Trophoblast cell (in vitro differentiated cells and primary cell): ENCODE measurements at regions not wholly inside any gene's neighbourhood (a gene's known extent, or its start where the extent isn't known, plus 50 kb on each side); places are given as distances from the start of the nearest gene placed in this dataset.
A peak's percentile ranks its signal among the peaks of the same experiment; 100 is the strongest.

Experiments
- DNase-seq, 2 donors: peaks; one replicate each; pipeline ENCODE4 v3.0.0-alpha.2; 2016
- H2AFZ ChIP-seq: 2 replicates; pipeline ENCODE4 v1.6.1; 2013; ENCODE audit warnings: low read length, moderate library complexity, mild to moderate bottlenecking; ENCODE audit not compliant: insufficient read depth, poor library complexity
- H2AK5ac ChIP-seq: 2 replicates; pipeline ENCODE4 v1.6.1; 2013; ENCODE audit warnings: mild to moderate bottlenecking, low read length
- H2BK120ac ChIP-seq: 2 replicates; pipeline ENCODE4 v1.6.1; 2013; ENCODE audit warnings: low read length, mild to moderate bottlenecking, moderate library complexity; ENCODE audit not compliant: insufficient read depth, poor library complexity
- H2BK12ac ChIP-seq: 2 replicates; pipeline ENCODE4 v1.6.1; 2013; ENCODE audit warnings: mild to moderate bottlenecking, low read length, moderate library complexity
- H2BK5ac ChIP-seq: 2 replicates; pipeline ENCODE4 v1.6.1; 2013; ENCODE audit warnings: low read length, low read depth, moderate library complexity, mild to moderate bottlenecking; ENCODE audit not compliant: poor library complexity
- H3K14ac ChIP-seq: 2 replicates; pipeline ENCODE4 v1.6.1; 2013; ENCODE audit warnings: mild to moderate bottlenecking, low read length
- H3K18ac ChIP-seq: 2 replicates; pipeline ENCODE4 v1.6.1; 2013; ENCODE audit warnings: mild to moderate bottlenecking, low read length
- H3K23ac ChIP-seq: 2 replicates; pipeline ENCODE4 v1.6.1; 2013; ENCODE audit warnings: low read length
- H3K27ac ChIP-seq: 2 replicates; pipeline ENCODE4 v1.5.1; 2013; ENCODE audit warnings: low read depth, mild to moderate bottlenecking, inconsistent platforms, low read length, moderate library complexity
- H3K27me3 ChIP-seq: 2 replicates; pipeline ENCODE4 v1.6.1; 2013; ENCODE audit warnings: inconsistent platforms, mild to moderate bottlenecking, low read length, moderate library complexity; ENCODE audit not compliant: insufficient read depth
- H3K36me3 ChIP-seq, 2 experiments: 1 replicate in 1 of 2; 2 replicates in 1 of 2; pipeline ENCODE4 v1.6.1; 2013; ENCODE audit warnings: low read length in 2 of 2, mild to moderate bottlenecking in 2 of 2, moderate library complexity in 1 of 2; ENCODE audit not compliant: insufficient read depth in 2 of 2, control insufficient read depth in 1 of 2
- H3K4ac ChIP-seq: 2 replicates; pipeline ENCODE4 v1.6.1; 2013; ENCODE audit warnings: low read depth, mild to moderate bottlenecking, low read length, moderate library complexity
- H3K4me1 ChIP-seq, 2 experiments: 1 replicate in 1 of 2; 2 replicates in 1 of 2; pipeline ENCODE4 v1.6.1; 2013; ENCODE audit warnings: low read length in 2 of 2, mild to moderate bottlenecking in 2 of 2, moderate library complexity in 1 of 2; ENCODE audit not compliant: insufficient read depth in 2 of 2, control insufficient read depth in 1 of 2
- H3K4me2 ChIP-seq: 2 replicates; pipeline ENCODE4 v1.6.1; 2013; ENCODE audit warnings: inconsistent platforms, mild to moderate bottlenecking, low read length, moderate library complexity
- H3K4me3 ChIP-seq: 2 replicates; pipeline ENCODE4 v1.5.1; 2013; ENCODE audit warnings: mild to moderate bottlenecking, low read depth, low read length, inconsistent platforms
- H3K79me1 ChIP-seq: one replicate; pipeline ENCODE4 v1.6.1; 2013; ENCODE audit warnings: low read length
- H3K79me2 ChIP-seq: 2 replicates; pipeline ENCODE4 v1.6.1; 2013; ENCODE audit warnings: low read length, mild to moderate bottlenecking; ENCODE audit not compliant: control insufficient read depth, insufficient read depth, poor library complexity
- H3K9ac ChIP-seq: 2 replicates; pipeline ENCODE4 v1.6.1; 2013; ENCODE audit warnings: mild to moderate bottlenecking, low read length
- H3K9me3 ChIP-seq: 2 replicates; pipeline ENCODE4 v1.6.1; 2013; ENCODE audit warnings: low read depth, mild to moderate bottlenecking, control low read depth, inconsistent platforms, low read length; ENCODE audit not compliant: insufficient read depth
- H4K12ac ChIP-seq: 2 replicates; pipeline ENCODE4 v1.6.1; 2013; ENCODE audit warnings: low read depth, mild to moderate bottlenecking, low read length, moderate library complexity
- H4K8ac ChIP-seq: 2 replicates; pipeline ENCODE4 v1.6.1; 2013; ENCODE audit warnings: low read depth, mild to moderate bottlenecking, low read length, moderate library complexity
- H4K91ac ChIP-seq: one replicate; pipeline ENCODE4 v1.6.1; 2013; ENCODE audit warnings: low read depth, mild to moderate bottlenecking, low read length, moderate library complexity
- WGBS: extraction: QIAGEN DNeasy Blood & Tissue Kit; methylation state at CpG from one replicate; pipeline ENCODE4 v1.1.7; 2013; ENCODE audit warnings: missing lambda C conversion rate; ENCODE audit not compliant: insufficient read length, insufficient coverage; ENCODE audit errors: extremely low coverage; 5-methylcytosine and 5-hydroxymethylcytosine counted together

- H3K4me3 ChIP-seq, result no peak overlapping the region
- H2BK120ac ChIP-seq, result no peak overlapping the region
- H2BK5ac ChIP-seq, result no peak overlapping the region
- WGBS, result no CpG with 5 or more reads among the region's 3 CpGs
- no peaks in the 10 kb centered on the region for H3K79me1 ChIP-seq
- no peaks in the 10 kb centered on the region for H3K36me3 ChIP-seq
- H3K23ac ChIP-seq, result no peak overlapping the region
- H3K14ac ChIP-seq, result no peak overlapping the region
- no peaks in the 10 kb centered on the region for H3K79me2 ChIP-seq
- H2AK5ac ChIP-seq, result no peak overlapping the region
- no peak overlapping the region for H3K4me2 ChIP-seq
- no peak overlapping the region for H4K91ac ChIP-seq
- no peaks in the 10 kb centered on the region for H3K9me3 ChIP-seq
- H3K9ac ChIP-seq, result no peak overlapping the region
- H2BK12ac ChIP-seq, result no peak overlapping the region
- no peak overlapping the region for H4K12ac ChIP-seq
- H3K4ac ChIP-seq, result no peak overlapping the region
- H2AFZ ChIP-seq, result no peak overlapping the region
- H3K27me3 ChIP-seq, result no peaks in the 10 kb centered on the region
- DNase-seq, result peak; percentile 62 to 88
- H4K8ac ChIP-seq, result no peak overlapping the region
- no peak overlapping the region for H3K18ac ChIP-seq
- no peaks in the 10 kb centered on the region for H3K4me1 ChIP-seq
- H3K27ac ChIP-seq, result no peak overlapping the region
These were observed 137.4 kb downstream of the CHD1L start for GRCh38 chr1:147379889-147380288.

- H3K18ac ChIP-seq, result no peak overlapping the region
- H2AFZ ChIP-seq, result no peak overlapping the region
- no peak overlapping the region for H3K23ac ChIP-seq
- no peak overlapping the region for H2BK5ac ChIP-seq
- H3K36me3 ChIP-seq, result no peaks in the 10 kb centered on the region
- no peak overlapping the region for H3K14ac ChIP-seq
- H3K27ac ChIP-seq, result no peak overlapping the region
- no peak overlapping the region for H3K4ac ChIP-seq
- H4K91ac ChIP-seq, result no peak overlapping the region
- H4K8ac ChIP-seq, result no peak overlapping the region
- H3K4me3 ChIP-seq, result no peak overlapping the region
- no peaks in the 10 kb centered on the region for H3K79me2 ChIP-seq
- no peak overlapping the region for H2BK12ac ChIP-seq
- H3K9ac ChIP-seq, result no peak overlapping the region
- H2BK120ac ChIP-seq, result no peak overlapping the region
- H2AK5ac ChIP-seq, result no peak overlapping the region
- H4K12ac ChIP-seq, result no peak overlapping the region
- no peaks in the 10 kb centered on the region for H3K9me3 ChIP-seq
- WGBS, result no CpG with 5 or more reads among the region's 2 CpGs
- H3K79me1 ChIP-seq, result no peaks in the 10 kb centered on the region
- no peak overlapping the region for H3K4me2 ChIP-seq
- no peaks in the 10 kb centered on the region for H3K27me3 ChIP-seq
- DNase-seq, result no peak
- peaks cover 5% of the 10 kb centered on the region in 2 experiments for H3K4me1 ChIP-seq
These were observed 142.3 kb downstream of the CHD1L start for GRCh38 chr1:147384804-147385203.

DNA sequence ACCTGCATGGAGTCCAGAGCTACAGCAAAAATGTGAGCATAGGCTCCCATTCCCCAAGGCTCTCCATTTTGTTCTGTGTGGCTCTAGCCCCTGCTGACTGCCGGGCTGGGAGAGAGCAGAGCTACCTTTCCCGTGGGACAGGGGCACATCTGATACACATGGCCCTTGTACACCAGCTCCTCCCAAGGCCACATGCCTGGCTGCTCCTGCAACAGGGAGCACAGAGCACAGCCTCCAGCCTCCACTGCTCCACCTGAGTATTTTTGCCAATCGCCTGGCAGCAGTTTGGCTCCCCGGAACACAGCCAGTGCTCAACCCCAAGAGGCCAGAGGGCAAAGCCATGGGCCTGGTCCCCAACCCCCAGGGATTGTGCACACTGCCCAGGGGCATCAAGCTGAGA lies 146.5 kb downstream of the CHD1L start:
- Histone ChIP-seq H3K4me1 (peaks cover 5% of the 10 kb centered on the region in 2 experiments), H3K4me3 (no peak overlapping the region), H2BK12ac (no peak overlapping the region), H3K4me2 (no peak overlapping the region), H2BK120ac (no peak overlapping the region), H4K91ac (no peak overlapping the region), H4K8ac (no peak overlapping the region), H2AK5ac (no peak overlapping the region), H3K9me3 (no peaks in the 10 kb centered on the region), H3K4ac (no peak overlapping the region), H3K14ac (no peak overlapping the region), H4K12ac (no peak overlapping the region), H3K27me3 (no peaks in the 10 kb centered on the region), H2AFZ (peak overlapping the region; percentile 3), H2BK5ac (no peak overlapping the region), H3K79me2 (no peaks in the 10 kb centered on the region), H3K79me1 (no peaks in the 10 kb centered on the region), H3K36me3 (no peaks in the 10 kb centered on the region), H3K23ac (no peak overlapping the region), H3K18ac (no peak overlapping the region), H3K27ac (no peak overlapping the region), H3K9ac (no peak overlapping the region)
- no peak for DNase-seq
- whole genome bisulfite sequencing, result no CpG with 5 or more reads among the region's 4 CpGs

DNA sequence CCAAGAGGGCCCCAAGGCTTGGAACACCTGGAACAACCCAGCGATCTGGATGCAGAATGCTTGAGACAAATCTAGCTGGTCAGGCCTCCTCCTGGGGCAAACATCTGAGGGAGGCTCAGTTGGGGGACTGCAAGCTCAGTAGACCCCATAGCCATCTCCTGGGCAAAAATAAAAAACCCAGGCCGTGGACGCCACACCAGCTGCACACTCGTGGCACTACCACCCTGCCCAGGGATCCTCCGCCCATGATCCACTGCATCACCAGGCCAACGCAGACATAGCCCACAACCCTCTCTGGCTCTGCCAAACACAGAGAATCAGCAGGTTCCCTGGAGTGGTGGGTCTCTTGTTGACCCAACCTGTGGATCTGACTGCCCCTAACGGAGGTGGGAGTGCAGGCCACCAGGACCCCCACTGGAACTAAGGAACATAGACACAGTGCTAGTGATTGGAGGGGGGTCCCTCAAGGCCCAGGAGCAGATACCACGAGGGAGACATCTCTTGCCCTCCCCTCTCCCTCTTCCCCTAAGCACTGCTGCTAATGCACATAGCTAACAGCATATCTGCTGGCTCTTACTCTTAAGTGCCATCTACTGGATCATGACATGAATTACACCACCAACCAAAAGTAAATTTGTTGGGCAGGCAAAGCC lies 147.2 kb downstream of the CHD1L start:
- Histone ChIP-seq H3K79me1 (no peaks in the 10 kb centered on the region), H4K91ac (no peak overlapping the region), H3K27ac (no peak overlapping the region), H3K4ac (no peak overlapping the region), H2BK120ac (no peak overlapping the region), H2BK5ac (no peak overlapping the region), H3K79me2 (no peaks in the 10 kb centered on the region), H3K9me3 (no peaks in the 10 kb centered on the region), H3K23ac (no peak overlapping the region), H2AFZ (no peak overlapping the region), H3K4me2 (no peak overlapping the region), H3K36me3 (no peaks in the 10 kb centered on the region), H3K14ac (no peak overlapping the region), H3K18ac (no peak overlapping the region), H3K9ac (no peak overlapping the region), H4K8ac (no peak overlapping the region), H3K4me1 (peaks cover 5% of the 10 kb centered on the region in 2 experiments), H2AK5ac (no peak overlapping the region), H4K12ac (no peak overlapping the region), H3K27me3 (no peaks in the 10 kb centered on the region), H3K4me3 (no peak overlapping the region), H2BK12ac (no peak overlapping the region)
- WGBS, result no CpG with 5 or more reads among the region's 8 CpGs
- peak in 1 of 2 donors; percentile 80 for DNase-seq
